Fibroblast of pulmonary artery (primary cell): ENCODE measurements at regions not wholly inside any gene's neighbourhood (a gene's known extent, or its start where the extent isn't known, plus 50 kb on each side); places are given as distances from the start of the nearest gene placed in this dataset.

Experiments
- DNase-seq: peaks from one replicate; pipeline ENCODE4 v3.0.0-alpha.2; 2010; ENCODE audit warnings: low read depth
- H3K4me3 ChIP-seq: replicated peaks from 2 replicates; pipeline ENCODE4 v1.5.1; 2011; ENCODE audit warnings: low read depth, mild to moderate bottlenecking, control low read depth, low read length, moderate library complexity
- TF ChIP-seq, protein P1 (sequence below): IDR thresholded peaks from 2 replicates; pipeline ENCODE4 v1.5.1; 2011; ENCODE audit warnings: mild to moderate bottlenecking, control low read depth, low read length, inconsistent platforms; ENCODE audit errors: missing control alignments

DNA sequence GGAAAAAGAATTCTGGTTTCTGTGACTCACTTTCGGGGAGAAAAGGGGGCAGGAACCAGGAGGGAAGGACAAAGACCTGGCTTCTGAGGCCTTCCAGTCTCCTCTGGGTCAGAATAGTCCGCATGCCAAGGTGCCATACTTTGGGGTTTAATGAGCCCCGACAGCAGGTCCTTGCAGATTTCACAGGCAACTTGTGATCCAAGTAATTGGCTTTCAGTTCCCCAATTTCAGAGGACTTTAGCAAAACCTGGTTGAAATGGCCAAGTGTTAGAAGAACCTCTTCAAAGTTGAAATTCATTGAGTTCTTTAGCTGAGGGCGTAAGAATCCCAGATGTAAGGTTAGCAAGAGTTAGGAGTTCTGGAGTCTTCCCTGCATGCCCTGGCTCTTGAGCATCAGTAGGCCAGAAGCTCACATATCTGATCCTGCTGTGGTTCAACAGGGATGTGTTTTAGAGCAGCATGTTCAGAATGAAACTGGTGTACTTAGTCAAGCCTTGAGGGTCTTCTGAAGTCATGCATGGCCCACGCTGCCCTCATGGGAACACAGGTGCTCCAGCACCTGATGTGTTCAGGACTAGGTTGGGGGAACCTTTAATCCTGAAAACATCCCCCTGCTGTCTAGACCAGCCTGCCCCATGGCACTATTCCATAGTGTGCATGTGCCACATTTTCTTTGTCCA lies 143.0 kb downstream of the NUP35 start:
- TF ChIP-seq, protein P1, sequence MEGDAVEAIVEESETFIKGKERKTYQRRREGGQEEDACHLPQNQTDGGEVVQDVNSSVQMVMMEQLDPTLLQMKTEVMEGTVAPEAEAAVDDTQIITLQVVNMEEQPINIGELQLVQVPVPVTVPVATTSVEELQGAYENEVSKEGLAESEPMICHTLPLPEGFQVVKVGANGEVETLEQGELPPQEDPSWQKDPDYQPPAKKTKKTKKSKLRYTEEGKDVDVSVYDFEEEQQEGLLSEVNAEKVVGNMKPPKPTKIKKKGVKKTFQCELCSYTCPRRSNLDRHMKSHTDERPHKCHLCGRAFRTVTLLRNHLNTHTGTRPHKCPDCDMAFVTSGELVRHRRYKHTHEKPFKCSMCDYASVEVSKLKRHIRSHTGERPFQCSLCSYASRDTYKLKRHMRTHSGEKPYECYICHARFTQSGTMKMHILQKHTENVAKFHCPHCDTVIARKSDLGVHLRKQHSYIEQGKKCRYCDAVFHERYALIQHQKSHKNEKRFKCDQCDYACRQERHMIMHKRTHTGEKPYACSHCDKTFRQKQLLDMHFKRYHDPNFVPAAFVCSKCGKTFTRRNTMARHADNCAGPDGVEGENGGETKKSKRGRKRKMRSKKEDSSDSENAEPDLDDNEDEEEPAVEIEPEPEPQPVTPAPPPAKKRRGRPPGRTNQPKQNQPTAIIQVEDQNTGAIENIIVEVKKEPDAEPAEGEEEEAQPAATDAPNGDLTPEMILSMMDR = no peak
- no peak overlapping the region for H3K4me3 ChIP-seq
- DNase-seq = no peak

- TF ChIP-seq, protein P1 = no peak
- no peak overlapping the region for H3K4me3 ChIP-seq
- peak; percentile 56 for DNase-seq
These were observed 145.7 kb downstream of the NUP35 start for GRCh38 chr2:183269956-183270355.

GRCh38 chr2:183283209-183283608 lies 159.0 kb downstream of the NUP35 start:
- no peak for DNase-seq
- no peak overlapping the region for H3K4me3 ChIP-seq
- TF ChIP-seq, protein P1 = no peak

DNA sequence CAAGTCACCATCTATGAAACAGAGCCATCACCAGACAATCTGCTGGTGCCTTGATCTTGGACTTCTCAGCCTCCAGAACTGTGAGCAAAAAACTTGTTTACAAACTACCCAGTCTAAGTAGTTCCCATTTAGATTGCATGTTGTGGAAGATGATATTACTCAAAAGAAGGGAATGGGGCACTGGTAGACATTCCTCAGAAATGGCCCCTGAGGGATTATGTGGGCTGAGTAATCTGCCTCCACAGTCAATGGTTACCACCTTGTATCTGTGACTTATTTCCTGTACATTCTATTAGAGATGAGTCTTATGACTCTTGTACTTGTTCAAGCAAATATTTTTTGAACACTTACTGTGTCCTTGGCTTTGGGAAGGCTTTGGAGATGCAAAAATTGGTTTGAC lies 160.4 kb downstream of the NUP35 start:
- no peak overlapping the region for H3K4me3 ChIP-seq
- TF ChIP-seq, protein P1 = no peak
- DNase-seq = peak; percentile 69

- TF ChIP-seq, protein P1 = no peak
- peak; percentile 4 for DNase-seq
- H3K4me3 ChIP-seq = no peak overlapping the region
These were observed 167.2 kb downstream of the NUP35 start for GRCh38 chr2:183291436-183291835.

DNA sequence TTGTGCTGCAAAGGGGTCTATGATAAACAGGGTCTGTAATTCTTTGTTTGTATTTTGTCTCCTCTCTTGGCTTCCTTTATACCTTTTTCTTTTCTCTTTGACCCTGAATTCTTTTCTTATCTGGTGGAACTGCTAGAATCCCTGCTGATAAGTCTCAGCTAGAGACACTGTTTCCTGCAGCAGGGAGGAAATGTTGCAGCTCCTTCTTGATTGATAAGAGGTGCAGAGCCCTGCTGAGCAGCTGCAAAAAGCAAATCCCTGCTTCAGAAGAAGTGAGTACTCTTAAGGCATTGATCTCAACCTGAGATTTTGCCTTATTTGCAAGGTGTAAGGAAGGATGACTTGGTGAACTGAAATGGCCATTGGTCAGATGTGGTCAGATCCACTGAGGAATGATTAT lies 167.8 kb downstream of the NUP35 start:
- no peak overlapping the region for H3K4me3 ChIP-seq
- TF ChIP-seq, protein P1 = no peak
- DNase-seq = no peak

DNA sequence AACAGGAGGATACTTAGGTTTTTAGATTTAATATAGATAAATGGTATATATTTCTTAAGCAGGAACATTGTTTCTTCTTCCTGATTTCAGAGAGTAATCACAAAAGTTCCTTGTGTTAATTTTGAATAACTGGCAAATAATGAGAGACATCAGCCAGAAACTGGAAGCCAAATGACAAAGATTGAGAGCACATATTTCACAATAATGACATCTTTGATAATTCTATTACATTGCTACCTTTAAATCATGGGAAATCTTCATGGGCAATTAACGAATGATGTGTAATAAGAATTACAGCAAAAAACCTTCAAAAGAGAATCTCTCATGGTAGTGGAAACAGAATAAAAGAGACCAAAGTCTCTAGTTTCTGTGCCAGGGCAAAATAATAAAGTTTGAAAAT lies 215.1 kb downstream of the NUP35 start:
- DNase-seq = no peak
- H3K4me3 ChIP-seq = no peak overlapping the region
- TF ChIP-seq, protein P1 = no peak
